H9 (cell line): ENCODE measurements at regions not wholly inside any gene's neighbourhood (a gene's known extent, or its start where the extent isn't known, plus 50 kb on each side); places are given as distances from the start of the nearest gene placed in this dataset.

ENCODE experiments used
- DNase-seq: peaks from one replicate; pipeline ENCODE4 v3.0.0-alpha.2; 2017
- H2AFZ ChIP-seq: one replicate; pipeline ENCODE4 v1.6.1; 2013; ENCODE audit warnings: mild to moderate bottlenecking, low read length, control low read depth, moderate library complexity
- H2AK5ac ChIP-seq: 2 replicates; pipeline ENCODE4 v1.6.1; 2013; ENCODE audit warnings: low read length, control low read depth, mixed read lengths; ENCODE audit not compliant: insufficient read length
- H2BK120ac ChIP-seq: one replicate; pipeline ENCODE4 v1.6.1; 2013; ENCODE audit warnings: low read depth, mild to moderate bottlenecking, low read length, control low read depth, inconsistent platforms; ENCODE audit not compliant: poor library complexity, severe bottlenecking
- H2BK12ac ChIP-seq: 2 replicates; pipeline ENCODE4 v1.6.1; 2013; ENCODE audit warnings: low read length, control low read depth, mixed read lengths, low read depth; ENCODE audit not compliant: insufficient read length
- H2BK15ac ChIP-seq: 2 replicates; pipeline ENCODE4 v1.6.1; 2013; ENCODE audit warnings: low read depth, low read length, control low read depth
- H2BK20ac ChIP-seq: one replicate; pipeline ENCODE4 v1.6.1; 2013; ENCODE audit warnings: low read depth, mild to moderate bottlenecking, low read length, control low read depth, inconsistent platforms; ENCODE audit not compliant: poor library complexity, severe bottlenecking
- H2BK5ac ChIP-seq: 2 replicates; pipeline ENCODE4 v1.6.1; 2013; ENCODE audit warnings: low read length, control low read depth, mixed read lengths; ENCODE audit not compliant: insufficient read length
- H3K14ac ChIP-seq: 2 replicates; pipeline ENCODE4 v1.6.1; 2013; ENCODE audit warnings: low read length, control low read depth; ENCODE audit not compliant: insufficient read depth
- H3K18ac ChIP-seq: 2 replicates; pipeline ENCODE4 v1.6.1; 2013; ENCODE audit warnings: low read depth, mild to moderate bottlenecking, mixed read lengths, low read length, control low read depth; ENCODE audit not compliant: insufficient read length
- H3K23ac ChIP-seq: 2 replicates; pipeline ENCODE4 v1.6.1; 2013; ENCODE audit warnings: low read length, control low read depth, mixed read lengths, low read depth; ENCODE audit not compliant: insufficient read length
- H3K23me2 ChIP-seq: 2 replicates; pipeline ENCODE4 v1.6.1; 2013; ENCODE audit warnings: low read depth, mild to moderate bottlenecking, mixed read lengths, low read length, control low read depth; ENCODE audit not compliant: insufficient read length, poor library complexity, severe bottlenecking
- H3K27ac ChIP-seq: 2 replicates; pipeline ENCODE4 v1.5.1; 2013; ENCODE audit warnings: low read length, control low read depth, mixed read lengths, low read depth; ENCODE audit not compliant: insufficient read length
- H3K27me3 ChIP-seq: 2 replicates; pipeline ENCODE4 v1.6.1; 2013; ENCODE audit warnings: low read length, control low read depth, inconsistent platforms; ENCODE audit not compliant: insufficient read depth
- H3K4ac ChIP-seq: 2 replicates; pipeline ENCODE4 v1.6.1; 2013; ENCODE audit warnings: low read depth, mild to moderate bottlenecking, control low read depth, inconsistent platforms, low read length, moderate library complexity
- H3K4me1 ChIP-seq: 2 replicates; pipeline ENCODE4 v1.6.1; 2013; ENCODE audit warnings: low read length, control low read depth, inconsistent platforms; ENCODE audit not compliant: insufficient read depth
- H3K4me2 ChIP-seq: 2 replicates; pipeline ENCODE4 v1.6.1; 2013; ENCODE audit warnings: low read length, control low read depth, mixed read lengths; ENCODE audit not compliant: insufficient read length, insufficient read depth
- H3K56ac ChIP-seq: 2 replicates; pipeline ENCODE4 v1.6.1; 2013; ENCODE audit warnings: low read depth, mild to moderate bottlenecking, mixed read lengths, low read length, control low read depth; ENCODE audit not compliant: insufficient read length
- H3K79me1 ChIP-seq: 2 replicates; pipeline ENCODE4 v1.6.1; 2013; ENCODE audit warnings: low read depth, mild to moderate bottlenecking, moderate library complexity, low read length, control low read depth, inconsistent platforms; ENCODE audit not compliant: insufficient read depth, poor library complexity, severe bottlenecking
- H3K79me2 ChIP-seq: 2 replicates; pipeline ENCODE4 v1.6.1; 2013; ENCODE audit warnings: low read length, control low read depth, inconsistent platforms; ENCODE audit not compliant: insufficient read depth
- H3K9ac ChIP-seq: 2 replicates; pipeline ENCODE4 v1.6.1; 2013; ENCODE audit warnings: low read length, control low read depth, mixed read lengths; ENCODE audit not compliant: insufficient read length; ENCODE audit errors: extremely low read depth
- H3K9me3 ChIP-seq: one replicate; pipeline ENCODE4 v1.6.1; 2013; ENCODE audit warnings: low read depth, low read length, inconsistent platforms; ENCODE audit not compliant: control insufficient read depth
- H3T11ph ChIP-seq: one replicate; pipeline ENCODE4 v1.6.1; 2013; ENCODE audit warnings: mild to moderate bottlenecking, low read length, control low read depth, inconsistent platforms
- H4K20me1 ChIP-seq: one replicate; pipeline ENCODE4 v1.6.1; 2013; ENCODE audit not compliant: control insufficient read depth, insufficient read length, insufficient read depth
- H4K5ac ChIP-seq: 2 replicates; pipeline ENCODE4 v1.6.1; 2013; ENCODE audit warnings: low read depth, mild to moderate bottlenecking, mixed read lengths, low read length, control low read depth; ENCODE audit not compliant: insufficient read length
- H4K8ac ChIP-seq: replicated peaks from 2 replicates; pipeline ENCODE4 v1.6.1; 2013; ENCODE audit warnings: low read length, control low read depth, mixed read lengths, low read depth; ENCODE audit not compliant: insufficient read length
- H4K91ac ChIP-seq: 2 replicates; pipeline ENCODE4 v1.6.1; 2013; ENCODE audit warnings: low read depth, mild to moderate bottlenecking, moderate library complexity, mixed read lengths, low read length, control low read depth; ENCODE audit not compliant: insufficient read length
- H3K27ac Mint-ChIP-seq, 3 experiments: 2 replicates in 2 of 3; 3 replicates in 1 of 3; pipeline ENCODE4 v1.8.0; 2020 to 2021; ENCODE audit warnings: mixed read lengths in 3 of 3, mild to moderate bottlenecking in 1 of 3, moderate library complexity in 1 of 3
- H3K27me3 Mint-ChIP-seq: 2 replicates; pipeline ENCODE4 v1.8.0; 2021; ENCODE audit warnings: low read depth, mild to moderate bottlenecking, moderate library complexity, mixed read lengths
- H3K36me3 Mint-ChIP-seq, 3 experiments: 2 replicates in 2 of 3; 3 replicates in 1 of 3; pipeline ENCODE4 v1.8.0; 2020 to 2021; ENCODE audit warnings: low read depth in 3 of 3, mixed read lengths in 3 of 3; ENCODE audit not compliant: insufficient read depth in 1 of 3
- H3K4me1 Mint-ChIP-seq, 2 experiments: 2 replicates each; pipeline ENCODE4 v1.8.0; 2020; ENCODE audit warnings: mixed read lengths in 2 of 2
- H3K4me3 Mint-ChIP-seq, 2 experiments: 2 replicates in 1 of 2; 3 replicates in 1 of 2; pipeline ENCODE4 v1.8.0; 2020 to 2021; ENCODE audit warnings: mild to moderate bottlenecking in 2 of 2, mixed read lengths in 2 of 2, moderate library complexity in 1 of 2
- H3K9me3 Mint-ChIP-seq, 2 experiments: 2 replicates in 1 of 2; 3 replicates in 1 of 2; pipeline ENCODE4 v1.8.0; 2020; ENCODE audit warnings: mild to moderate bottlenecking in 2 of 2, mixed read lengths in 2 of 2, moderate library complexity in 1 of 2
- TF ChIP-seq, protein P1 (sequence below): fragments of 200-600 bp; sonication (generic); conservative IDR thresholded peaks from 3 replicates; pipeline ENCODE4 v1.8.0; 2021; ENCODE audit warnings: antibody characterized with exemption, mild to moderate bottlenecking

DNA sequence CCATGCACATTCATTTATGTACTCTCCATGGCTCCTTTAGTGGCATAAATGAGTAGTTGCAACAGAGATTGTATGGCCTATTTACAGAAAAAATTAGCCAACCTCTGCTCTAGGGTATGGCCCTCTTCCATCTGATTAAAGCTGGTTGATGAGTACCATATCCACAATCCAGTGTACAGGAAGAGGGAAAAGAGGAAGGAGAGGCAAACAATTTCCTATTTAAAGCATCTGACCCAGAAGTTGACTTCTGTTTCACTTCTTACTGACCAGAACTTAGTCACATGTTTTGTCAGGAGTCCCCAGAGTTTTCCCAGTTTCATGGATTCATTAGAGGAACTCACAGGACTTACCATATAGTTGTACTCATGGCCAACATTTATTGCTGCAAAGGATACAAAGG lies 68.6 kb upstream of the STARD4 start:
- DNase-seq: no peak
- no peak overlapping the region for H3K56ac ChIP-seq
- no peak overlapping the region for H4K91ac ChIP-seq
- H3K23ac ChIP-seq: no peak overlapping the region
- no peak overlapping the region for H2BK15ac ChIP-seq
- H2AK5ac ChIP-seq: no peak overlapping the region
- H4K8ac ChIP-seq: no peak overlapping the region
- H2AFZ ChIP-seq: no peak overlapping the region
- H3K79me1 ChIP-seq: no peaks in the 10 kb centered on the region
- H2BK120ac ChIP-seq: no peak overlapping the region
- H3K9ac ChIP-seq: no peak overlapping the region
- no peak overlapping the region for H3K27ac ChIP-seq
- H3K36me3 Mint-ChIP-seq: no peaks in the 10 kb centered on the region; a peak in 1 of 7 replicates
- H3K4me1 ChIP-seq: no peaks in the 10 kb centered on the region
- no peaks in the 10 kb centered on the region for H3K23me2 ChIP-seq
- no peak overlapping the region for H3T11ph ChIP-seq
- H3K4ac ChIP-seq: no peak overlapping the region
- peaks cover 0 to 4% of the 10 kb centered on the region in 2 experiments; a peak in 1 of 4 replicates for H3K4me1 Mint-ChIP-seq
- H3K9me3 ChIP-seq: no peaks in the 10 kb centered on the region
- no peak overlapping the region for H3K27ac Mint-ChIP-seq
- no peak overlapping the region for H3K4me2 ChIP-seq
- no peak overlapping the region for H2BK20ac ChIP-seq
- H4K20me1 ChIP-seq: no peaks in the 10 kb centered on the region
- H3K27me3 Mint-ChIP-seq: no peaks in the 10 kb centered on the region
- peaks cover 0 to 1% of the 10 kb centered on the region in 2 experiments; a peak in 2 of 5 replicates for H3K9me3 Mint-ChIP-seq
- H2BK5ac ChIP-seq: no peak overlapping the region
- H3K27me3 ChIP-seq: no peaks in the 10 kb centered on the region
- no peak overlapping the region for H3K18ac ChIP-seq
- H2BK12ac ChIP-seq: no peak overlapping the region
- H3K79me2 ChIP-seq: no peaks in the 10 kb centered on the region
- TF ChIP-seq, protein P1, sequence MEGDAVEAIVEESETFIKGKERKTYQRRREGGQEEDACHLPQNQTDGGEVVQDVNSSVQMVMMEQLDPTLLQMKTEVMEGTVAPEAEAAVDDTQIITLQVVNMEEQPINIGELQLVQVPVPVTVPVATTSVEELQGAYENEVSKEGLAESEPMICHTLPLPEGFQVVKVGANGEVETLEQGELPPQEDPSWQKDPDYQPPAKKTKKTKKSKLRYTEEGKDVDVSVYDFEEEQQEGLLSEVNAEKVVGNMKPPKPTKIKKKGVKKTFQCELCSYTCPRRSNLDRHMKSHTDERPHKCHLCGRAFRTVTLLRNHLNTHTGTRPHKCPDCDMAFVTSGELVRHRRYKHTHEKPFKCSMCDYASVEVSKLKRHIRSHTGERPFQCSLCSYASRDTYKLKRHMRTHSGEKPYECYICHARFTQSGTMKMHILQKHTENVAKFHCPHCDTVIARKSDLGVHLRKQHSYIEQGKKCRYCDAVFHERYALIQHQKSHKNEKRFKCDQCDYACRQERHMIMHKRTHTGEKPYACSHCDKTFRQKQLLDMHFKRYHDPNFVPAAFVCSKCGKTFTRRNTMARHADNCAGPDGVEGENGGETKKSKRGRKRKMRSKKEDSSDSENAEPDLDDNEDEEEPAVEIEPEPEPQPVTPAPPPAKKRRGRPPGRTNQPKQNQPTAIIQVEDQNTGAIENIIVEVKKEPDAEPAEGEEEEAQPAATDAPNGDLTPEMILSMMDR: no peak
- no peak overlapping the region for H3K14ac ChIP-seq
- no peak overlapping the region for H3K4me3 Mint-ChIP-seq
- H4K5ac ChIP-seq: no peak overlapping the region
